NCI-H1436 treated with DMSO at 0.1 percent for 48 hours (cell line): ENCODE measurements at regions not wholly inside any gene's neighbourhood (a gene's known extent, or its start where the extent isn't known, plus 50 kb on each side); places are given as distances from the start of the nearest gene placed in this dataset.
"Not testable (repeated sequence)": the region's sequence is repeated elsewhere in the genome, so short reads cannot be mapped to it uniquely, and the experiment has no call there.

ENCODE experiments used
- DNase-seq: peaks from one replicate; lab custom pipeline; 2025; lab: John Stamatoyannopoulos, UW

- DNase-seq, result no peak
Measured at GRCh38 chr6:11847515-11848345, 69.1 kb upstream of the ADTRP start.

GRCh38 chr6:11847068-11847467, 68.5 kb upstream of the ADTRP start:
- DNase-seq, result not testable (repeated sequence)

GRCh38 chr6:11845664-11846577, 67.3 kb upstream of the ADTRP start:
- DNase-seq, result no peak

GRCh38 chr6:11842795-11843194, 64.2 kb upstream of the ADTRP start:
- DNase-seq, result not testable (repeated sequence)

GRCh38 chr6:11835065-11835464, 56.5 kb upstream of the ADTRP start:
- DNase-seq, result no peak

- no peak for DNase-seq
Measured at GRCh38 chr6:11833626-11834592, 55.3 kb upstream of the ADTRP start.

GRCh38 chr6:11831653-11832052, 53.0 kb upstream of the ADTRP start:
- no peak for DNase-seq

- no peak for DNase-seq
Measured at GRCh38 chr6:11830520-11830919, 51.9 kb upstream of the ADTRP start.

GRCh38 chr6:11830105-11830504, 51.5 kb upstream of the ADTRP start:
- no peak for DNase-seq

- no peak for DNase-seq
Measured at GRCh38 chr6:11828262-11828870, 49.8 kb upstream of the ADTRP start.
